G401.6 (cell line): ENCODE measurements at regions not wholly inside any gene's neighbourhood (a gene's known extent, or its start where the extent isn't known, plus 50 kb on each side); places are given as distances from the start of the nearest gene placed in this dataset.

ENCODE experiments used
- FAIRE-seq: peaks from 2 replicates; lab custom pipeline; 2012; peaks lifted over from hg19 to GRCh38; lab: Jason Lieb, UNC

DNA sequence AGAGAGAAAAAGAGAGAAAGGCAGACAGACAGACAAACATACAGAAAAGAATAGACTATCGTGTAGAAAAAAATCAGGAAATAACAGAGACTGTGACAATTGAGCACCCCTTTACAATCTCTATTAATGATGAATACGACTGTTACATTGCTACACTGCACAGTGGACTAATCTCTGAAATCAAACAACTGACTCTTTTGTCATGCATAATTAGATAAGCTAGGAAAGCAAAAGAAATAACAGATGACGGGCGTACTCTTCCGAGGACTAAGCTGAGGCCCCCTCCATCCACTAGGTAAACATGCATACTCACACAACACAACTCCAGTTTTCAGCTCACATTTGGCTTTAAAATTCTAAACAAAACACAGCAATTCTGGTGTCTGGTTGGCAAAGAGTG lies 267.0 kb downstream of the NOL4 start:
- FAIRE-seq, result no peak

GRCh38 chr18:33951031-33951430 lies 273.7 kb downstream of the NOL4 start:
- FAIRE-seq, result no peak

GRCh38 chr18:33946336-33946735 lies 278.4 kb downstream of the NOL4 start:
- no peak for FAIRE-seq

DNA sequence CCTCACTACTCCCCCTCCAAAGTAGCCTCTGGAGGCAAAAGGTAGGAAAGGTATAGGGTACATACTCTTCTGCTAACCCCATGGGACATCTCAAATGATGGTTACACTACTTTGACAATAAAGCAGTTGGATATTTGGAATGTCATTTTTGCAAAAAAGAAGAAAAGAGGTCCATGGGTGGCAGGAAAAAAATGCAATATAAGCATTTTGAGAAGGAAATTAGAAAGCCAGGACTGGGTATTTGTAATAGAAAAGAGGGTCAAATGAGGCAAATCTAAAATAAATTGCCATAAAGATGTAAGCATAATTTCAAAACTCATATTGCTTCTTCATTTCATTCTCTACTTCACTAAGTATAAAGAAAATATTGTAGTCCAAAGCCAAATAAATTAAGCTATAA lies 280.2 kb downstream of the NOL4 start:
- no peak for FAIRE-seq

- FAIRE-seq, result no peak
Observed at GRCh38 chr18:33937270-33937816, 287.4 kb downstream of the NOL4 start.

DNA sequence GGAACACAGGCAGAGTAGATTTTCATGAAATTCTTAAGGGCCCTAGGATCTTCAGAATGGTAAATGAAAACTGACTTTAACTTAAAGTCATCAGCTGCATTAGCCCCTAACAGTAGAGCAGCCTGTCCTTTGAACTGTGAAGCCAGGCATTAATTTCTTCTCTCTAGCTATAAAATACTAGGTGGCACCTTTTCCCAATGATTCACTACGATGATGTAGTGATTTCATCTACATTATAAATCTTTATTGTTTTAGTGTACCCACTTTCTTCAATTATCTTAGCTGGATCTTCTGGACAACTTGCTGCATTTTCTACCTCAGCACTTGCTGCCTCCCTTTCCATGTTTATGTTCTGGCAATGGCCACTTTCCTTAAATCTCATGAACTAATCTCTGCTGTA lies 290.5 kb downstream of the NOL4 start:
- no peak for FAIRE-seq

DNA sequence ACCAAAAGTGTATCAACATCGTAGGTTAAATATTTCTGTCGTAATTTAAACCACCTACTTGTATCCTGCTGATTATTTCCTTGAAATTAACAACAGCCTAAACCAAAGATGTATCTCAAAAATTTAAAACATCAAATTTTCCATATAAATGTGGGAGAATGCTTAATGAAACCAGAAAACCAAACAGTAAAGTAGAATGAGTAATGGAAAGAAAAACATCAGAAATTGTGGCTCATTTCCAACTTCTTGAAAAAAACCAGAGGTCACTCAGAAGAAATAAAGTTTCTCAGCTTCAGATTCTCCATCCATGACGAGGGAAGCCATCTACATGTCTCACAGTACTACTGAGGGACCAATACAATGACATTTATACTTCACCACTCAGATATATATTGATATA lies 296.5 kb downstream of the NOL4 start:
- no peak for FAIRE-seq

DNA sequence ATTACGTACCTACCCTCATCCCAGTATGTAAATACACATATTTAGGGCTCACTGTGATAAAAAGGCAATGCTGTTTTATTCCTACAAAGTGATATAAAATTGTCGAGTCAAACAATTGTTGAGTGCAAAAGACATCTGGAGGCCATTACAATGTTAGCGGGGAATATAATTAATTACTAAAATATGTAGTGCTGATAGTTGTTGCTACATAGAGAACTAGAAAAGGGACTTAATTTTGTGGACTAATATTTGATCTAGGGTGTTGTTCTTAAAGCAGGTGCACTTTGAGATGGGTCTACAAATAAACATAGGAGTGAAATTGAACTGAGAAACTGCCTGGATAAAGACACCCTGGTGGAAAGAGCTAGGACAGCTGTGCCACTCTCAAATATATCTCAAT lies 300.1 kb downstream of the NOL4 start:
- no peak for FAIRE-seq

GRCh38 chr18:33923980-33924379 lies 300.7 kb downstream of the NOL4 start:
- no peak for FAIRE-seq

GRCh38 chr18:33918571-33918970 lies 306.1 kb downstream of the NOL4 start:
- no peak for FAIRE-seq

DNA sequence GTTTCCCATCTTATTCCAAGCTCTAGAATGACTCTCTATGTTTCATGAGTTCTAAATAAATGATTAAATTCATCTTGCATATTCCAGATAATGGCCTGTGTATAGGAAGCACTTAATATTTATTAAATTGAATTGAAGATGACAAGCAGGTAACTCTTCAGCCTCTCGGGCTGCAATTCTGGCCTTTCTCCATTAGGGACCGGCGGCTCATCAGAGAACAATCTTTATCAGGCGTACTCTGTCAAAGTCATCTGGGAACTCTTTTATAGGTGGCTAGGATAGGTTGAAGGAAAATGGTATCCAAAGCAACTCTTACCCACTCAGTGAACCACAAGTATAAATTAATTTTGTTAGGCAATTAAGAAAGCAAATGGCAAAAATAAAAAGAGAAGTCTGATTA lies 308.5 kb downstream of the NOL4 start:
- FAIRE-seq, result no peak

DNA sequence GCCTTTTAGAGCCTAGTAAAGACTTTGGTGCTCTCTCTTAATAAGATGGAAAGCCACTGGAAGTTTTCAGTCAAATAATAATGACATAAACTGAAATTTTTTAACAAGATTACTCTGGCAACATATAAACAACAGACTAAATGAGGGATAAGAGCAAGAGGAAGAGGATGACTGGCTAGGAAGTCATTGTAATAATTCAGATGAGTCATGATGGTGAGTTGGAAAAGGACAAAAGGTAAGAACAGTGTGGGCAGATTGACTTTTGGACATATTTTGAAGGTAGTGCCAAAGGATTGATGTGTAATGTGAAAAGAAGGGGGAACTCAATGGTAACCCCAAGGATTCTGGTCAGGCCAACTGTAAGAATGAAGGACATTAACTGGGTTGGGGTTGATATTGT lies 310.3 kb downstream of the NOL4 start:
- no peak for FAIRE-seq

DNA sequence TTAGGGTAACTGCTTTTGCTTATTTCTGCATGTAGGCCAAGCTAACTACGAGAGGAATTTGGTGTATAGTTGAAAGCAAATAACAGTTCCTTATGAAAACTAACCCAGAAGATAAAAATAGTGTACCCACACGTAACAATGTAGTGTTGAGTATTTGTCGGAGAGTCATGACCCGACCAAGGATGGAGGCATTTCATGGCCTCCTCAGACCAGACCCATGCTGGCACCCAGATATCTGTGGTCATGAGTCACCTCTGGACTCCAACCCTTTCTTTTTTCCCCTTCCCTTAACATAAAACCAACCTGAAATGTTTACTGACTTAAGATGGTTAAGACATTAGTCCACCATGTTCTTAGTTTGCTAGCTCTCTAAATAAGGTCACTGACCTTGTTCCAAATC lies 318.7 kb downstream of the NOL4 start:
- no peak for FAIRE-seq

GRCh38 chr18:33901894-33902512 lies 322.7 kb downstream of the NOL4 start:
- FAIRE-seq, result peak; percentile 6

DNA sequence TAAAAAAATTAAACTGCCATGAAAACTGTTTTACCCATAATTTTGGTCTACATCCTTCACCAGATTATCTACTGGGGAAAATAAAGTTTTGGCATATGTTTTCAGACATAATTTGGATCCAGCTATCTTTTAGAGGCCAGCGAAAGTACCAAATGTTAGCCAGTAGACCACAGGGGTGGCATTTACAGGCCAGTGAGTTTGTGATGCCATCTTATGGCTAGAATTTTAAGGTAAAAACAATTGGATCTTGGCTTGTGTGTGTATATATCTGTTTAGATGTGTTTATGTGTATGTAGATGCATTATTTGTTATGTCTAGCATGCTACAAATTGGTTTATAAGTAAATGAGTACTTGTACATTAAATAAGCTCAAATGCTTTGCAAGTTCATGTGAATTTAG lies 322.6 kb downstream of the ASXL3 start:
- no peak for FAIRE-seq

GRCh38 chr18:33898427-33898826 lies 320.4 kb downstream of the ASXL3 start:
- FAIRE-seq, result no peak

- FAIRE-seq, result no peak
Observed at GRCh38 chr18:33878213-33878612, 300.2 kb downstream of the ASXL3 start.

GRCh38 chr18:33875029-33875565 lies 297.1 kb downstream of the ASXL3 start:
- FAIRE-seq, result no peak

- no peak for FAIRE-seq
Observed at GRCh38 chr18:33873112-33873511, 295.1 kb downstream of the ASXL3 start.

DNA sequence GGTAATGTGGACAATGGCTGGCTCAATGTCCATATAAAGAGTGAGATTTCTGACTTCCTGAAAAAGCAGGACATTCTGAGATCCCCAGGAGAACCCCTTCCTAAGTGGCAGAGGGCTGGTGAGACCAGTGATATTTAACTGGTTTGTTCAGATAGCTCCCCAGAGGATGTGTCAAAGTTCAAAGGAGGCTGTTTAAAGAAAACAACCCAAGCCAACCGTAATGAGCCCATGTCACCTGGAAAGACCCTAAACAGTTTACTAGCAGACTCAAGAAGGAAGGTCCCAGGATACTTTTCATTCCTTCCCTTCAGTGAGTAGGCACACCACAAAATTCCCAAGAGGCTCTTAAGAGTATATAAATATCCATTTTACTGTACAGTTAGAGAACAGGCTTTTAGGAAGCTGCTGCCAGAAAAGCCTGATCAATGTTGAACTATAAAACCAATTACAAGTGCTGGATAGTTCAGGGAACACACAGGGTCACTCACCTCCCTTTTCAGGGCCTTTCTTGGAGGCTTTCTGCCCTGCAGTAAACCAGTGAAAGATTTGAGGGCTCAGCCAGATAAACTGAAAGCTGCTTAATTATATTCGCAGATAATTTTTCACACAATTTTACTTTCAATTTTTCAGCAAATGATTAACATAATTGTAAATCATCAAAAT lies 293.5 kb downstream of the ASXL3 start:
- no peak for FAIRE-seq

GRCh38 chr18:33870059-33870458 lies 292.0 kb downstream of the ASXL3 start:
- no peak for FAIRE-seq

GRCh38 chr18:33866386-33866785 lies 288.4 kb downstream of the ASXL3 start:
- no peak for FAIRE-seq

- FAIRE-seq, result no peak
Observed at GRCh38 chr18:33863912-33864311, 285.9 kb downstream of the ASXL3 start.

- FAIRE-seq, result no peak
Observed at GRCh38 chr18:33854827-33855139, 276.8 kb downstream of the ASXL3 start.
